Adipocyte (in vitro differentiated cells): ENCODE measurements at regions not wholly inside any gene's neighbourhood (a gene's known extent, or its start where the extent isn't known, plus 50 kb on each side); places are given as distances from the start of the nearest gene placed in this dataset.

Experiments used
- DNase-seq: peaks from one replicate; pipeline ENCODE4 v3.0.0-alpha.2; 2015; ENCODE audit warnings: low read depth
- H3K27me3 ChIP-seq: replicated peaks from 2 replicates; pipeline ENCODE4 v1.7.0; 2013; ENCODE audit warnings: mild to moderate bottlenecking, low read length, moderate library complexity; ENCODE audit not compliant: control insufficient read depth, insufficient read depth
- H3K36me3 ChIP-seq: 2 replicates; pipeline ENCODE4 v1.7.0; 2013; ENCODE audit warnings: low read length, mild to moderate bottlenecking, moderate library complexity; ENCODE audit not compliant: control insufficient read depth, insufficient read depth, severe bottlenecking
- H3K4me1 ChIP-seq: 2 replicates; pipeline ENCODE4 v1.7.0; 2013; ENCODE audit warnings: mild to moderate bottlenecking, low read length, moderate library complexity; ENCODE audit not compliant: control insufficient read depth, insufficient read depth
- H3K4me3 ChIP-seq: 2 replicates; pipeline ENCODE4 v1.7.0; 2013; ENCODE audit warnings: mild to moderate bottlenecking, low read length, moderate library complexity
- H3K9ac ChIP-seq: 2 replicates; pipeline ENCODE4 v1.7.0; 2013; ENCODE audit warnings: mild to moderate bottlenecking, low read length, moderate library complexity
- H3K9me3 ChIP-seq: 2 replicates; pipeline ENCODE4 v1.7.0; 2013; ENCODE audit warnings: mild to moderate bottlenecking, low read length, moderate library complexity; ENCODE audit not compliant: control insufficient read depth

- Histone ChIP-seq H3K27me3 (no peaks in the 10 kb centered on the region), H3K4me3 (no peak overlapping the region), H3K9me3 (no peaks in the 10 kb centered on the region), H3K36me3 (no peaks in the 10 kb centered on the region), H3K4me1 (no peaks in the 10 kb centered on the region), H3K9ac (no peak overlapping the region)
- no peak for DNase-seq
Observed at GRCh38 chr5:30042677-30043076, 1150.8 kb upstream of the CDH6 start.

DNA sequence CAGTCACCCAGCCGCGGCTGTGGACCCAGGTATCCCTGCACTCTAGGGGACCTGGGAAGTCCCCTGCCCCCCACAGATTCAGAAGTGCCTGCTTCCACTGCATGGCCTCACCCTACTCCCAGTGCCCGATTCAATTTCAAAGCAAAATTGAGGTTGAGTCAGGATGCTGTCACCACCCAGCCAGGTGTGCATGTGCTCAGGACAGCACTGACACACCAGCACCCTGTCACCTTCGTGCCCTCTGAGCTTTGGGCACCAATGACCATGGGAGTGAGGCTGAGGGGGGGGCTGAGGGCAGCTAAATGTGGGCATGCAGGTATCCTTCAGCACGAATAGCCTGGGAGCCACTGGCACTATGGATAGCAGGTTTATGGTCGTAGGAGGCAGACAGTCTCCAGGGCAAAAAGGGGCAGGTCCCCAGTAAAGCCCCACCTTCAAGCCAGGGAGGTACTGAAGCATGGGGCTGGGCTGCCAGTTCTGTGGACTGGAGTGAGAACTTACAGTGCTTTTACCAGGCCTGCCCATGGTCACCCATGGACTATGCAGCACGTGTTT, 1151.6 kb upstream of the CDH6 start:
- Histone ChIP-seq H3K9ac (no peak overlapping the region), H3K9me3 (no peaks in the 10 kb centered on the region), H3K4me1 (no peaks in the 10 kb centered on the region), H3K36me3 (no peaks in the 10 kb centered on the region), H3K4me3 (no peak overlapping the region), H3K27me3 (no peaks in the 10 kb centered on the region)
- no peak for DNase-seq

- no peak for DNase-seq
- Histone ChIP-seq H3K9ac (no peak overlapping the region), H3K27me3 (no peaks in the 10 kb centered on the region), H3K4me1 (no peaks in the 10 kb centered on the region), H3K36me3 (no peaks in the 10 kb centered on the region), H3K9me3 (no peaks in the 10 kb centered on the region), H3K4me3 (no peak overlapping the region)
Observed at GRCh38 chr5:30041291-30041690, 1152.2 kb upstream of the CDH6 start.

- no peak overlapping the region for H3K4me3 ChIP-seq
- no peaks in the 10 kb centered on the region for H3K4me1 ChIP-seq
- H3K36me3 ChIP-seq, result no peaks in the 10 kb centered on the region
- H3K27me3 ChIP-seq, result no peaks in the 10 kb centered on the region
- peak; percentile 60 for DNase-seq
- H3K9ac ChIP-seq, result no peak overlapping the region
- H3K9me3 ChIP-seq, result no peaks in the 10 kb centered on the region
Observed at GRCh38 chr5:30040488-30041118, 1152.9 kb upstream of the CDH6 start.

DNA sequence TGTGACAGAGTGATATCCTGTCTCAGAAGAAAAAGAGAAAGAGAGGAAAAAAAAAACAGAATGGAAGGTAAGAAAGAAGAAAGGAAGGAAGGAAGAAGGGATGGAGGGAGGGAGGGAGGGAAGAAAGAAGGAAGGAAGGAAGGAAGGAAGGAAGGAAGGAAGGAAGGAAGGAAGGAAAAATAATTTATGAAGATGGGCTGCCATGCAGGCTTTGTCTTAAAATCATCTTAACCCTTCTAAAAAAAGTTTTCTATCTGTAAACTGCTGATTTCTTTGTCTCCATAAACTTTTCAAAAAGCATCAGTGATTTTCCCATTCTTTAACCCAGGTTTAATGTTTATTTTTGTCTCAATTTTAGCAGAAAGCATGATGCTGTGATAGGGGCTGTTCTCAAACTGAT, 1154.1 kb upstream of the CDH6 start:
- H3K4me1 ChIP-seq, result no peaks in the 10 kb centered on the region
- no peak overlapping the region for H3K4me3 ChIP-seq
- H3K9ac ChIP-seq, result no peak overlapping the region
- H3K9me3 ChIP-seq, result no peaks in the 10 kb centered on the region
- H3K27me3 ChIP-seq, result no peaks in the 10 kb centered on the region
- no peak for DNase-seq
- H3K36me3 ChIP-seq, result no peaks in the 10 kb centered on the region

DNA sequence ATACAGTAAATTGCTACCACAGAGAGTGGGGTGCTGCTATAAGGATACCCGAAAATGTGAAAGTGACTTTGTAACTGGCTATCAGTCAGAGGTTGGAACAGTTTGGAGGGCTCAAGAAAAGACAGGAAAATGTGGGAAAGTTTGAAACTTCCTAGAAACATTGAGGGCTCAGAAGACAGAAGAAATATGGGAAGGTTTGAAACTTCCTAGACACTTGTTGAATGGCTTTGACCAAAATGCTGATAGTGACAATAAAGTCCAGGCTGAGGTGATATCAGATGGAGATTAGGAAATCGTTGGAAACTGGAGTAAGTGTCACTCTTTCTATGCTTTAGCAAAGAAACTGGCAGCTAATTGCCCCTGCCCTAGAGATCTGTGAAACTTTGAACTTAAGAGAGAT, 1158.6 kb upstream of the CDH6 start:
- Histone ChIP-seq H3K27me3 (no peaks in the 10 kb centered on the region), H3K4me3 (no peak overlapping the region)

DNA sequence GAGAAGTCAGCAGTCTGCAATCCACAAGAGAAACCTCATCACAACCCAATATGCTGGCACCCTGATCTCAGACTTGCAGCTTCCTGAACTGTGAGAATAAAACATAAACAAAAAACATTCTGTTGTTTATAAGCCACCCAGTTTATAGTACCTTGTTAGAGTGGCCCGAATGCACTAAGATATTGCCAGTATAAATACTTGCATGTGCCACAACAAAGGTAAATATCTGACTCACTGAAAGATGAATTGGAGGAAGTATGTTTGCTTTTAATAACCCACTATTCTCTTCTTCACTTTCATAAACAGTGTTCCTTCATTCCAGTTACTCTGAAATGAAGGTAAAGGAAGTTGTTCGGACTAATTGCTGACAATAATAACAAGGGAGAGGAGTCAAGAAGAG, 1163.4 kb upstream of the CDH6 start:
- DNase-seq, result no peak
- Histone ChIP-seq H3K9ac (no peak overlapping the region), H3K9me3 (no peaks in the 10 kb centered on the region), H3K4me1 (no peaks in the 10 kb centered on the region), H3K27me3 (no peaks in the 10 kb centered on the region), H3K4me3 (no peak overlapping the region), H3K36me3 (no peaks in the 10 kb centered on the region)

More for the DNA sequence above, 1158.6 kb upstream of the CDH6 start:
- no peak overlapping the region for H3K9ac ChIP-seq
- H3K9me3 ChIP-seq, result no peaks in the 10 kb centered on the region
- H3K36me3 ChIP-seq, result no peaks in the 10 kb centered on the region
- no peaks in the 10 kb centered on the region for H3K4me1 ChIP-seq
- no peak for DNase-seq

DNA sequence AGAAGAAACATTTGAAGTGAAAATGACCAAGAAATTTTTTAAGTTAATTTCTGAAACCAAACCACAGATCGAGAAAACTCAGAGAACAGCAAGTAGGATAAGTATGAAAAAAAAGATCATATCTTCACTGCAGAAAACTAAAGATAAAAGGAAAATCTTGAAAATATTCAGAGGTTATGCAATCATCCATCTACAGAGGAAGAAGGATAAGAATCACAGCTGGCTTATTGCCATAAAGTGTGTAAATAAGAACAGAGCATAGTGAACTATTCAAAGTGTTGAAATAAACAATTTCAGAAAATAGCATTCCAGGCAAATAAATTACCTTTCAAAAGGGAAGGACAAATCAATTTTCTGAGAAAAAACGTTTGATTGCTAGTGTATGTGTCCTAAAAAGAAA, 1191.7 kb upstream of the CDH6 start:
- H3K36me3 ChIP-seq, result no peaks in the 10 kb centered on the region
- H3K9ac ChIP-seq, result no peak overlapping the region
- no peak for DNase-seq
- no peaks in the 10 kb centered on the region for H3K4me1 ChIP-seq
- no peak overlapping the region for H3K4me3 ChIP-seq
- H3K9me3 ChIP-seq, result no peaks in the 10 kb centered on the region
- H3K27me3 ChIP-seq, result no peaks in the 10 kb centered on the region

DNA sequence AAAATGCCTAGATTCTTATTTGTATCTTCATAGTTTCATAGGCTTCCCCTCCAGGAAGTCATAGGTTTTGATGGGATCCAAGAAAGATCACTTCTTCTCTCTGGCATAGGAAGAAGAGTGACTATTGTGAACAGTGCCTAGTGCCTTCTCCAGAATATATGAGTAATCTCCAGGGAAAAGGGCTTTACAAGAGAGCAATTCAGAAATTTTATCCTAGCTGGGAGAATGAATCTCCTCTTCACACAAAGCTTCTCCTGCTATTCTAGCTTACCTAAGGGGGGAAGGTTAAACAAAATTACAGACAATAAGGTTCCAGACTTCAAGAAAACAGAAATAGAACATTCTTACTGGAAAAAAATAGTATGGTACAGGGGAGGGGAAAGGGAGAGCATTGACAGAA, 1193.3 kb upstream of the CDH6 start:
- Histone ChIP-seq H3K36me3 (no peaks in the 10 kb centered on the region), H3K9ac (no peak overlapping the region), H3K4me1 (no peaks in the 10 kb centered on the region), H3K9me3 (no peaks in the 10 kb centered on the region), H3K4me3 (no peak overlapping the region), H3K27me3 (no peaks in the 10 kb centered on the region)
- no peak for DNase-seq

DNA sequence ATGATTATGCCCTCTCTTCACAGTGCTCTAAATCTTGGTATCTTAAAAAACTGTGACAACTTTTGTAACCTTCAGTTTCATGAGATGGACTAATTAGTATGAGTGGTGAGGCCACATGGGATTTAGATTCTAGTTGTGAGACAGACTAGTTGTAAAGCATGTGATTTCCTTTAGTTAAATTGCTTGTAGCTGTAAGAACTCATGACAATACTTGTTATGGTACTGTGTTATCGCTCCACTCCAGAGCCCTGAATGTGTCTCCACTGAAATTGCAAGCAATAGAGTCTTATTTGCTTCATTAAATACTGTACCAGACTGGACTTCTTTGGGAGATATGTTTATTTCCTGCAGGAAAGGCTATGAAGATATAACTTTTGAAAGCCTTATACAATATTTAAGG, 1198.3 kb upstream of the CDH6 start:
- Histone ChIP-seq H3K27me3 (no peaks in the 10 kb centered on the region), H3K36me3 (no peaks in the 10 kb centered on the region), H3K9ac (no peak overlapping the region), H3K4me3 (no peak overlapping the region), H3K4me1 (no peaks in the 10 kb centered on the region), H3K9me3 (no peaks in the 10 kb centered on the region)
- DNase-seq, result no peak

DNA sequence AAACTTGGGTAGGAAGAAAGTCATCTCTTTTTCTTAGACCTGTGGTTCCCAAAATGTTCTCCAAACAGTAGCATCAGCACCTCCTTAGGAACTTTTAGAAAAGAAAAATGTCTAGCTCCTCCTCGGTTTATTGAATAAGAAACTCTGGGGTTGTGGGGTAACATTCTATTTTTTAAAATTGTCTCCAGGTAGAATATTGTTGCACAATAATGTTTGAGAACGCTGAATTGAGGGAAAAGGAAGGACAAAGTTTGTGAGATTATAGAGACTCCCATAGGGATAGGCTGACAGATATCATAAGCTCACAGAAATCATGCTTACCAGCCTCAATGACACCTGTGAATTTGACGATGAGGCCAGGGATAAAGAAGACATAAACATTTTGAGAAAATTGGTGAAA, 1199.0 kb upstream of the CDH6 start:
- no peaks in the 10 kb centered on the region for H3K36me3 ChIP-seq
- no peaks in the 10 kb centered on the region for H3K9me3 ChIP-seq
- H3K4me3 ChIP-seq, result no peak overlapping the region
- H3K9ac ChIP-seq, result no peak overlapping the region
- H3K27me3 ChIP-seq, result no peaks in the 10 kb centered on the region
- H3K4me1 ChIP-seq, result no peaks in the 10 kb centered on the region
- DNase-seq, result no peak

DNA sequence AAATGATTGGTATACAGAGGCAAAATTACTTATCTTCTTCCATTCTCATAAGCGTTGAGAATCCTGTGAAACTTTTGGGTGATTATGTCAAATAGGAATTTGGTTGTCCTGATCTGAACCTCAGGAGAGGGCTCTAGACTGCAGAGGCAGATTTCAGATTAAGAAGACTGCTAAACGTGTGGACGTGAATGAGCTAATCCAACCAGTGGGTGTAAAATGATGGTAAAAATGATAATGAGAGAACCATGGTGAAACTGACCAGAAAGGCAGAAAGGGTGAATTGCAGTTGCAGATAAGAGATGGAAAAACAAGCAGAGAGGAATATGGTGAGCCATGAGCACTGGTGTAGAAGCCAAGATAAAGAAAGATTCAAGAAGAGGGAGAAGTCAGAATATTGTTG, 1200.2 kb upstream of the CDH6 start:
- Histone ChIP-seq H3K27me3 (no peaks in the 10 kb centered on the region), H3K9me3 (no peaks in the 10 kb centered on the region), H3K36me3 (no peaks in the 10 kb centered on the region), H3K4me1 (no peaks in the 10 kb centered on the region), H3K9ac (no peak overlapping the region), H3K4me3 (no peak overlapping the region)
- DNase-seq, result no peak
